ENCODE measurements at regions not wholly inside any gene's neighbourhood (a gene's known extent, or its start where the extent isn't known, plus 50 kb on each side); places are given as distances from the start of the nearest gene placed in this dataset.
"Not testable (repeated sequence)": the region's sequence is repeated elsewhere in the genome, so short reads cannot be mapped to it uniquely, and the experiment has no call there.

- Mint-ChIP-seq H3K27me3 (ENCODE audit: low read depth in 3 of 3) (no peaks in the 10 kb centered on the region), H3K4me3 (no peak overlapping the region), H3K36me3 (no peaks in the 10 kb centered on the region), H3K9me3 (peaks cover 3 to 27% (median 13%) of the 10 kb centered on the region in 7 donors), H3K4me1 (peaks cover 6% of the 10 kb centered on the region), H3K27ac (no peak overlapping the region)
- Histone ChIP-seq H3K36me3 (replicated peaks in 1 of 2; ENCODE audit: control insufficient read depth in 1 of 2, insufficient read depth in 2 of 2, low read length in 2 of 2) (no peaks in the 10 kb centered on the region), H3K4me2 (replicated peaks; ENCODE audit: extremely low read depth, low read length, poor library complexity, severe bottlenecking) (no peak overlapping the region), H4K20me1 (ENCODE audit: insufficient read depth, low read length) (no peaks in the 10 kb centered on the region), H3K27me3 (ENCODE audit: control insufficient read depth in 2 of 2, insufficient read depth in 2 of 2, low read length in 2 of 2) (no peaks in the 10 kb centered on the region), H3K79me2 (ENCODE audit: insufficient read depth, low read length) (no peaks in the 10 kb centered on the region), H3K4me1 (ENCODE audit: control insufficient read depth in 1 of 2, insufficient read depth in 2 of 2, low read length in 2 of 2) (peaks cover 5 to 7% of the 10 kb centered on the region in 2 donors), H3K9ac (ENCODE audit: insufficient read depth, low read length, poor library complexity, severe bottlenecking) (no peak overlapping the region), H3K27ac (ENCODE audit: low read depth in 1 of 2, low read length in 2 of 2) (no peak overlapping the region), H3K9me3 (replicated peaks in 1 of 2; ENCODE audit: control insufficient read depth in 1 of 2, insufficient read depth in 1 of 2, low read length in 2 of 2) (peaks cover 0 to 10% of the 10 kb centered on the region in 2 donors), H3K4me3 (replicated peaks in 1 of 3; ENCODE audit: low read depth in 2 of 3, low read length in 3 of 3) (no peak overlapping the region), H2AFZ (ENCODE audit: insufficient read depth, low read depth, low read length, poor library complexity, severe bottlenecking) (no peak overlapping the region)
- TF ChIP-seq, protein P1, sequence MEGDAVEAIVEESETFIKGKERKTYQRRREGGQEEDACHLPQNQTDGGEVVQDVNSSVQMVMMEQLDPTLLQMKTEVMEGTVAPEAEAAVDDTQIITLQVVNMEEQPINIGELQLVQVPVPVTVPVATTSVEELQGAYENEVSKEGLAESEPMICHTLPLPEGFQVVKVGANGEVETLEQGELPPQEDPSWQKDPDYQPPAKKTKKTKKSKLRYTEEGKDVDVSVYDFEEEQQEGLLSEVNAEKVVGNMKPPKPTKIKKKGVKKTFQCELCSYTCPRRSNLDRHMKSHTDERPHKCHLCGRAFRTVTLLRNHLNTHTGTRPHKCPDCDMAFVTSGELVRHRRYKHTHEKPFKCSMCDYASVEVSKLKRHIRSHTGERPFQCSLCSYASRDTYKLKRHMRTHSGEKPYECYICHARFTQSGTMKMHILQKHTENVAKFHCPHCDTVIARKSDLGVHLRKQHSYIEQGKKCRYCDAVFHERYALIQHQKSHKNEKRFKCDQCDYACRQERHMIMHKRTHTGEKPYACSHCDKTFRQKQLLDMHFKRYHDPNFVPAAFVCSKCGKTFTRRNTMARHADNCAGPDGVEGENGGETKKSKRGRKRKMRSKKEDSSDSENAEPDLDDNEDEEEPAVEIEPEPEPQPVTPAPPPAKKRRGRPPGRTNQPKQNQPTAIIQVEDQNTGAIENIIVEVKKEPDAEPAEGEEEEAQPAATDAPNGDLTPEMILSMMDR (IDR thresholded peaks at IDR 0.05) = no peak
- DNase-seq = no peak
- WGBS (ENCODE audit: insufficient coverage) = no CpG with 5 or more reads among the region's 1 CpG
- intact Hi-C loops (cut with micrococcal nuclease) = no loop called here
Observed at GRCh38 chr7:106448346-106448991, 163.7 kb upstream of the NAMPT start.

GRCh38 chr7:106447318-106447847 is 162.6 kb upstream of the NAMPT start:
- no peak overlapping the region for H2AFZ ChIP-seq (ENCODE audit: insufficient read depth, low read depth, low read length, poor library complexity, severe bottlenecking)
- DNase-seq = no peak
- no peaks in the 10 kb centered on the region for H4K20me1 ChIP-seq (ENCODE audit: insufficient read depth, low read length)
- intact Hi-C loops (cut with micrococcal nuclease) = no loop called here
- no peaks in the 10 kb centered on the region for H3K27me3 ChIP-seq (ENCODE audit: control insufficient read depth in 2 of 2, insufficient read depth in 2 of 2, low read length in 2 of 2)
- H3K9ac ChIP-seq (ENCODE audit: insufficient read depth, low read length, poor library complexity, severe bottlenecking) = no peak overlapping the region
- Mint-ChIP-seq H3K4me1 (peaks cover 6% of the 10 kb centered on the region), H3K36me3 (no peaks in the 10 kb centered on the region), H3K9me3 (peaks cover 0 to 17% (median 11%) of the 10 kb centered on the region in 7 donors), H3K4me3 (no peak overlapping the region), H3K27me3 (ENCODE audit: low read depth in 3 of 3) (peaks cover 0 to under 1% (median 0%) of the 10 kb centered on the region in 3 donors), H3K27ac (no peak overlapping the region)
- TF ChIP-seq, protein P1 (IDR thresholded peaks at IDR 0.05) = no peak
- H3K9me3 ChIP-seq (replicated peaks in 1 of 2; ENCODE audit: control insufficient read depth in 1 of 2, insufficient read depth in 1 of 2, low read length in 2 of 2) = peaks cover 0 to 10% of the 10 kb centered on the region in 2 donors
- H3K4me3 ChIP-seq (replicated peaks in 1 of 3; ENCODE audit: low read depth in 2 of 3, low read length in 3 of 3) = no peak overlapping the region
- no peaks in the 10 kb centered on the region for H3K79me2 ChIP-seq (ENCODE audit: insufficient read depth, low read length)
- no peak overlapping the region for H3K27ac ChIP-seq (ENCODE audit: low read depth in 1 of 2, low read length in 2 of 2)
- H3K36me3 ChIP-seq (replicated peaks in 1 of 2; ENCODE audit: control insufficient read depth in 1 of 2, insufficient read depth in 2 of 2, low read length in 2 of 2) = no peaks in the 10 kb centered on the region
- WGBS (ENCODE audit: insufficient coverage) = no CpG with 5 or more reads among the region's 3 CpGs
- H3K4me2 ChIP-seq (replicated peaks; ENCODE audit: extremely low read depth, low read length, poor library complexity, severe bottlenecking) = no peak overlapping the region
- H3K4me1 ChIP-seq (ENCODE audit: control insufficient read depth in 1 of 2, insufficient read depth in 2 of 2, low read length in 2 of 2) = peaks cover 5 to 7% of the 10 kb centered on the region in 2 donors

- DNase-seq; H3K79me2 ChIP-seq (ENCODE audit: insufficient read depth, low read length); H3K4me2 ChIP-seq (replicated peaks; ENCODE audit: extremely low read depth, low read length, poor library complexity, severe bottlenecking); H3K27me3 Mint-ChIP-seq (ENCODE audit: low read depth in 3 of 3); H4K20me1 ChIP-seq (ENCODE audit: insufficient read depth, low read length); H3K9me3 ChIP-seq (replicated peaks in 1 of 2; ENCODE audit: control insufficient read depth in 1 of 2, insufficient read depth in 1 of 2, low read length in 2 of 2); H3K36me3 Mint-ChIP-seq; H3K4me1 Mint-ChIP-seq; H3K27ac Mint-ChIP-seq; H3K27ac ChIP-seq (ENCODE audit: low read depth in 1 of 2, low read length in 2 of 2); H3K9ac ChIP-seq (ENCODE audit: insufficient read depth, low read length, poor library complexity, severe bottlenecking); H3K27me3 ChIP-seq (ENCODE audit: control insufficient read depth in 2 of 2, insufficient read depth in 2 of 2, low read length in 2 of 2); H3K9me3 Mint-ChIP-seq; H3K36me3 ChIP-seq (replicated peaks in 1 of 2; ENCODE audit: control insufficient read depth in 1 of 2, insufficient read depth in 2 of 2, low read length in 2 of 2); intact Hi-C loops (cut with micrococcal nuclease); H3K4me3 Mint-ChIP-seq; H3K4me1 ChIP-seq (ENCODE audit: control insufficient read depth in 1 of 2, insufficient read depth in 2 of 2, low read length in 2 of 2); H3K4me3 ChIP-seq (replicated peaks in 1 of 3; ENCODE audit: low read depth in 2 of 3, low read length in 3 of 3); H2AFZ ChIP-seq (ENCODE audit: insufficient read depth, low read depth, low read length, poor library complexity, severe bottlenecking): not testable (repeated sequence)
Observed at GRCh38 chr7:106445366-106445765, 160.6 kb upstream of the NAMPT start.
